ENCODE measurements at regions not wholly inside any gene's neighbourhood (a gene's known extent, or its start where the extent isn't known, plus 50 kb on each side); places are given as distances from the start of the nearest gene placed in this dataset.

DNA sequence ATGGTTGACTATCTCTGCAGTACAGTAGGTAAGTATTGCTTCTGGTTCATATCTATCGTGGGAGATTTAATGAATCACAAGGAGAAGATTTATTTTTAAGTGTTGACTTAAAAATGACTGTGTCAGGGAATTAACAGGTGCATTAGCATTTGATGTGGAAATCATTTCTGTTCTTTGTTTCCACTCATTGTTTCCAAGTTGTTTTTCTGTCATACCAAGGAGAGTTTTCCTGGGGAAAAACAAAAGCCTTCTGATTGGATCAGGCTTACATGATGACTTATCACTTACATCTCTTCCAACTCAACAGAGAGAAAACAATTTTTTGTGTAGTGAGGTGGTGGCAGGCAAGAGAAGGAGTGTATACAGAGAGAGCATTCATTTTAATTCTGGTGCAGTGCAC is 686.4 kb downstream of the HTR1B start:
- Histone ChIP-seq H3K27me3 (replicated peaks; ENCODE audit: control insufficient read depth, insufficient read depth, low read length) (no peaks in the 10 kb centered on the region), H3K36me3 (ENCODE audit: control insufficient read depth, insufficient read depth, low read length) (no peaks in the 10 kb centered on the region), H3K4me3 (replicated peaks; ENCODE audit: low read depth, low read length) (no peak overlapping the region)
- TF ChIP-seq, protein P1, sequence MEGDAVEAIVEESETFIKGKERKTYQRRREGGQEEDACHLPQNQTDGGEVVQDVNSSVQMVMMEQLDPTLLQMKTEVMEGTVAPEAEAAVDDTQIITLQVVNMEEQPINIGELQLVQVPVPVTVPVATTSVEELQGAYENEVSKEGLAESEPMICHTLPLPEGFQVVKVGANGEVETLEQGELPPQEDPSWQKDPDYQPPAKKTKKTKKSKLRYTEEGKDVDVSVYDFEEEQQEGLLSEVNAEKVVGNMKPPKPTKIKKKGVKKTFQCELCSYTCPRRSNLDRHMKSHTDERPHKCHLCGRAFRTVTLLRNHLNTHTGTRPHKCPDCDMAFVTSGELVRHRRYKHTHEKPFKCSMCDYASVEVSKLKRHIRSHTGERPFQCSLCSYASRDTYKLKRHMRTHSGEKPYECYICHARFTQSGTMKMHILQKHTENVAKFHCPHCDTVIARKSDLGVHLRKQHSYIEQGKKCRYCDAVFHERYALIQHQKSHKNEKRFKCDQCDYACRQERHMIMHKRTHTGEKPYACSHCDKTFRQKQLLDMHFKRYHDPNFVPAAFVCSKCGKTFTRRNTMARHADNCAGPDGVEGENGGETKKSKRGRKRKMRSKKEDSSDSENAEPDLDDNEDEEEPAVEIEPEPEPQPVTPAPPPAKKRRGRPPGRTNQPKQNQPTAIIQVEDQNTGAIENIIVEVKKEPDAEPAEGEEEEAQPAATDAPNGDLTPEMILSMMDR (IDR thresholded peaks at IDR 0.05; ENCODE audit: insufficient read depth, low read length, poor library complexity, severe bottlenecking): no peak
- DNase-seq (ENCODE audit: extremely low read depth, insufficient read length): no peak

DNA sequence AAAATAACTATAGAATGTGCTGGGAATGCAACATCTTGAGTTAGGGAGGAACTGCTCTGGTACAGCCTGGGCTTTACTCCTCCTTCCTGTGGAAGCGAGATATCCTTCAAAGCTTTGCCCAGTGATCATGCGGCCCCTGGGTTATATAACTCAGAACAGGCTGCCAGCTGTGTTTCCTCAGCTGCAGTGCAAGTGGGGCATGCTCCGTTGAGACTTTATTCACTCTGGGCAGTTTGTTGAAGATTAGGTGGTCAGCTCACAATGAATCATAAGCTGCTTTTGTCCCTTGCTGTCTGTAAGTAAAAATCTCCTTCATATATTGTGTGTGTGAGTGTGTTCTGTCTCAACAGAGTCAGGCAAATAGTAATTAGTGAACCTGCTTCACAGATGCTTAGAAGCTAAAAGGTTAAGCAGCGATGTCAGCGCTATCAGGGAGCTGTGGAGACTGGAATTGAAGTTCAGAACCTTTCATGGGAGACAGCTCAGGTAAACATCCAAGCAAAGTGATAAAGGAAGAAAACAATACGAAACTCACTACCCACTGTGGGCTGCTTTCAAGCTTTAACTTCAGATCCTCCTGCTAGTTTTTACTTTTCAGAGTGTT is 688.4 kb downstream of the HTR1B start:
- TF ChIP-seq, protein P1 (IDR thresholded peaks at IDR 0.05; ENCODE audit: insufficient read depth, low read length, poor library complexity, severe bottlenecking): no peak
- no peak for DNase-seq (ENCODE audit: extremely low read depth, insufficient read length)
- Histone ChIP-seq H3K4me3 (replicated peaks; ENCODE audit: low read depth, low read length) (no peak overlapping the region), H3K27me3 (replicated peaks; ENCODE audit: control insufficient read depth, insufficient read depth, low read length) (no peaks in the 10 kb centered on the region), H3K36me3 (ENCODE audit: control insufficient read depth, insufficient read depth, low read length) (no peaks in the 10 kb centered on the region)

DNA sequence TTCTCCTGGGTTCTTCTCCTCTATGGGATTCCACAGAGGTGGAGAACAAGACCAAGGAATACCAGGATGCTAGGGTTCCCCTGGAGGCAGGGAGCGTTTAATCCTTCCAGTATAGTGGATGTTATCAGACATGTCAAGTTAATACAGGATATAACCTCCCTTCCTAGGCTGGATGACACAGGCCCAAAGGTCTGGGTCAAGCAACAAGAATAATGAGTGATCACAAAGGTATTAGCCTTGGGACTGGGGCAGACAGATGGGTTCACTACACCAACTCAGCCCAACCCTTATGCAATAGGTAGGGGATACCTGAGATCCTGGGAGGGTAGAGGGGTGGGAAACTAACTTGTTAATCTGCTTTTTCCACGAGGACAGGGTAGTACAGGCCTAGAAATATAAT is 690.3 kb downstream of the HTR1B start:
- TF ChIP-seq, protein P1 (IDR thresholded peaks at IDR 0.05; ENCODE audit: insufficient read depth, low read length, poor library complexity, severe bottlenecking): no peak
- Histone ChIP-seq H3K4me3 (replicated peaks; ENCODE audit: low read depth, low read length) (no peak overlapping the region), H3K36me3 (ENCODE audit: control insufficient read depth, insufficient read depth, low read length) (no peaks in the 10 kb centered on the region), H3K27me3 (replicated peaks; ENCODE audit: control insufficient read depth, insufficient read depth, low read length) (no peaks in the 10 kb centered on the region)
- no peak for DNase-seq (ENCODE audit: extremely low read depth, insufficient read length)

DNA sequence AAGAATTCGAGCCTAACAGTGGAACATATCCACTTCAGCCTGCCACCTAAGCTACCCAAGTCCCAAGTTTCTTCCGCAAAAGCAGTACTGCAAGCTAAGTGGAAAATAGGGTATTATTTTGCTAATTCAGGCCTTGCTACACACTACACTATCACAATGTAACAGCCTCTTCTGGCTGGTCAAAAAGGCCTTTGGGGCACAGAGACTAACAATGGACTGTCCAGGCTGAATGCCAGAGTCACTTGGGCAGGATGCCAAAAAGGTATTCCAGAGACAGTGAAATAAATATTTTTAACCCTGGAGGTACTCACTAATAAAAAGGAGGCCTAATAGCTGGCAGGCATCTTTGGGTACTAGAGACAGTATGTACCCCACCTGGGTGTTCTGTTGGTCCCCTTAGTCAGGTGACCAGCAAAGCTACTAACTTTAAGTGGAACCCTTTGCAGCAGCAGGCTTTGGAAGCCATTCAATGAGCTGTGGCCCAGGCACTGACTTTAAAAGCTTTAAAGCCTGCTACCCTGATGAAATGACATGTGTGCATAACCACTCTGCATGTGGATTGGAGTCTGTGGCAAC is 692.1 kb downstream of the HTR1B start:
- H3K4me3 ChIP-seq (replicated peaks; ENCODE audit: low read depth, low read length): no peak overlapping the region
- no peaks in the 10 kb centered on the region for H3K36me3 ChIP-seq (ENCODE audit: control insufficient read depth, insufficient read depth, low read length)
- DNase-seq (ENCODE audit: extremely low read depth, insufficient read length): no peak
- no peaks in the 10 kb centered on the region for H3K27me3 ChIP-seq (replicated peaks; ENCODE audit: control insufficient read depth, insufficient read depth, low read length)
- TF ChIP-seq, protein P1 (IDR thresholded peaks at IDR 0.05; ENCODE audit: insufficient read depth, low read length, poor library complexity, severe bottlenecking): no peak

DNA sequence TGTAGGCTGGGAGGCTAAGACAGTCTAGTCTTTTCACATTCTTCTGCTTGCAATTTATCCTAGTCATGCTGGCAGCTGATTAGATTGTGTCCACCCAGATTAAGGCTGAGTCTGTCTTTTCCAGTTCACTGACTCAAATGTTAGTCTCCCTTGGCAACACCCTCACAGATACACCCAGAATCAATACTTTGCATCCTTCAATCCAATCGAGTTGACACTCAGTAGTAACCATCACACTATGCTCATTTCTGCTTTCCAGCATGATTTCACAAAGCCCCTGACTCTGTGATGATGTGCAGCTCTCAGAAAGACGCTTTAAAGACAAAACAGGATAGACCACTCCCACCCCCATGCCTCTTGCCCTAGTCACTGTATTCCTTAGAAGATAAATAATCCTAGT is 693.0 kb downstream of the HTR1B start:
- no peak for DNase-seq (ENCODE audit: extremely low read depth, insufficient read length)
- Histone ChIP-seq H3K36me3 (ENCODE audit: control insufficient read depth, insufficient read depth, low read length) (no peaks in the 10 kb centered on the region), H3K27me3 (replicated peaks; ENCODE audit: control insufficient read depth, insufficient read depth, low read length) (no peaks in the 10 kb centered on the region), H3K4me3 (replicated peaks; ENCODE audit: low read depth, low read length) (no peak overlapping the region)
- TF ChIP-seq, protein P1 (IDR thresholded peaks at IDR 0.05; ENCODE audit: insufficient read depth, low read length, poor library complexity, severe bottlenecking): no peak
